B cell (primary cell): ENCODE measurements at regions not wholly inside any gene's neighbourhood (a gene's known extent, or its start where the extent isn't known, plus 50 kb on each side); places are given as distances from the start of the nearest gene placed in this dataset.
"Not testable (repeated sequence)": the region's sequence is repeated elsewhere in the genome, so short reads cannot be mapped to it uniquely, and the experiment has no call there.

Experiments used
- ATAC-seq: fragments of 200-7000 bp; cut with Tn5 transposase; one replicate; pipeline ENCODE4 v1.10.0; 2021; ENCODE audit warnings: low read depth, mild to moderate bottlenecking, moderate number of reproducible peaks, moderate library complexity
- CTCF ChIA-PET: fragments of 350-600 bp; sonication (Branson Sonifier 250); formaldehyde crosslinking; loops from one replicate; lab custom pipeline; 2021; ENCODE audit warnings: antibody characterized with exemption, inconsistent platforms; lab: Charles Lee
- POLR2A ChIA-PET: fragments of 350-600 bp; sonication (Branson Sonifier 250); formaldehyde crosslinking; loops from one replicate; lab custom pipeline; 2021; ENCODE audit warnings: antibody characterized with exemption; lab: Charles Lee
- DNase-seq: peaks from one replicate; pipeline ENCODE4 v3.0.0; 2013
- H2AFZ ChIP-seq: 2 replicates; pipeline ENCODE4 v1.6.1; 2012; ENCODE audit warnings: mild to moderate bottlenecking, low read depth, low read length; ENCODE audit not compliant: insufficient read depth, poor library complexity, severe bottlenecking
- H3K27ac ChIP-seq, 2 donors: 1 replicate in 1 of 2; 2 replicates in 1 of 2; pipeline ENCODE4 v1.5.1; 2012 to 2013; ENCODE audit warnings: low read length in 2 of 2, mild to moderate bottlenecking in 2 of 2, moderate library complexity in 1 of 2
- H3K27me3 ChIP-seq, 4 experiments: fragments of 200-600 bp in 1 of 4; sonication (generic) in 1 of 4; replicated peaks in 1 of 4; 1 replicate in 2 of 4; 2 replicates in 2 of 4; pipeline versions ENCODE4 v1.6.1 to v1.7.0; 2013 to 2016; ENCODE audit warnings: low read length in 3 of 4, mild to moderate bottlenecking in 2 of 4, mixed read lengths in 1 of 4, moderate library complexity in 1 of 4; ENCODE audit not compliant: insufficient read depth in 4 of 4, control insufficient read depth in 3 of 4; ENCODE audit errors: control extremely low read depth in 1 of 4
- H3K36me3 ChIP-seq, 2 experiments: replicated peaks in 1 of 2; 1 replicate in 1 of 2; 2 replicates in 1 of 2; pipeline versions ENCODE4 v1.6.1 to v1.7.1; 2013; ENCODE audit warnings: low read length in 1 of 2; ENCODE audit not compliant: insufficient read depth in 2 of 2, control insufficient read depth in 1 of 2; ENCODE audit errors: control extremely low read depth in 1 of 2, extremely low read depth in 1 of 2
- H3K4me1 ChIP-seq, 2 donors: fragments of 200-600 bp in 1 of 2; sonication (generic) in 1 of 2; 1 replicate in 1 of 2; 2 replicates in 1 of 2; pipeline versions ENCODE4 v1.5.1 to v1.6.1; 2013 to 2017; ENCODE audit warnings: low read length in 2 of 2; ENCODE audit not compliant: control insufficient read depth in 2 of 2, insufficient read depth in 2 of 2
- H3K4me2 ChIP-seq: replicated peaks from 2 replicates; pipeline ENCODE3; 2012; ENCODE audit warnings: mild to moderate bottlenecking, low read depth, low read length; ENCODE audit not compliant: poor library complexity, severe bottlenecking
- H3K4me3 ChIP-seq, 5 experiments: fragments of 200-600 bp in 1 of 5; sonication (generic) in 1 of 5; 1 replicate in 3 of 5; 2 replicates in 2 of 5; pipeline versions ENCODE4 v1.5.1 to v1.7.0; 2011 to 2016; ENCODE audit warnings: low read length in 4 of 5, mild to moderate bottlenecking in 4 of 5, low read depth in 2 of 5, control low read depth in 1 of 5, moderate library complexity in 1 of 5; ENCODE audit not compliant: insufficient read depth in 1 of 5; ENCODE audit errors: control extremely low read depth in 1 of 5, extremely low read depth in 1 of 5
- H3K79me2 ChIP-seq: fragments of 200-600 bp; sonication (generic); one replicate; pipeline ENCODE4 v1.6.0; 2016; ENCODE audit warnings: low read length; ENCODE audit not compliant: control insufficient read depth, insufficient read depth
- H3K9ac ChIP-seq: fragments of 200-600 bp; sonication (generic); 2 replicates; pipeline ENCODE4 v1.6.1; 2017; ENCODE audit warnings: mild to moderate bottlenecking, low read length, moderate library complexity
- H3K9me3 ChIP-seq, 3 donors: one replicate each; pipeline versions ENCODE4 v1.6.1 to v1.7.1; 2013; ENCODE audit warnings: low read length in 2 of 3; ENCODE audit not compliant: control insufficient read depth in 2 of 3, insufficient read depth in 1 of 3; ENCODE audit errors: control extremely low read depth in 1 of 3
- H4K20me1 ChIP-seq: 2 replicates; pipeline ENCODE4 v1.6.0; 2012; ENCODE audit warnings: mild to moderate bottlenecking, low read length; ENCODE audit not compliant: insufficient read depth, control insufficient read depth, poor library complexity, severe bottlenecking
- H3K27ac Mint-ChIP-seq: one replicate; pipeline ENCODE4 v1.8.0; 2021; ENCODE audit warnings: mixed read lengths
- H3K27me3 Mint-ChIP-seq: one replicate; pipeline ENCODE4 v1.8.0; 2021; ENCODE audit warnings: mixed read lengths
- H3K4me1 Mint-ChIP-seq: one replicate; pipeline ENCODE4 v1.8.0; 2021; ENCODE audit warnings: mixed read lengths
- H3K4me3 Mint-ChIP-seq: one replicate; pipeline ENCODE4 v1.8.0; 2021; ENCODE audit warnings: mixed read lengths
- H3K9me3 Mint-ChIP-seq: one replicate; pipeline ENCODE4 v1.8.0; 2022; ENCODE audit warnings: mixed read lengths; ENCODE audit not compliant: insufficient read depth
- CTCF ChIP-seq: fragments of 200-600 bp; IDR thresholded peaks from one replicate; pipeline ENCODE4 v1.8.0; 2022; ENCODE audit warnings: antibody characterized with exemption, mild to moderate bottlenecking
- EZH2 ChIP-seq: IDR thresholded peaks from 2 replicates; pipeline ENCODE4 v1.6.1; 2012; ENCODE audit warnings: borderline replicate concordance, low read depth, mild to moderate bottlenecking, moderate library complexity, low read length; ENCODE audit not compliant: insufficient read depth, poor library complexity, severe bottlenecking
- WGBS: methylation state at CpG from one replicate; pipeline ENCODE4 v1.1.5; 2013; ENCODE audit warnings: missing lambda C conversion rate; ENCODE audit not compliant: insufficient coverage; 5-methylcytosine and 5-hydroxymethylcytosine counted together
- intact Hi-C: fragments of 100-400 bp; cut with micrococcal nuclease; formaldehyde crosslinking; loops from one replicate; pipeline ENCODE4 v1.10.0; 2022

DNA sequence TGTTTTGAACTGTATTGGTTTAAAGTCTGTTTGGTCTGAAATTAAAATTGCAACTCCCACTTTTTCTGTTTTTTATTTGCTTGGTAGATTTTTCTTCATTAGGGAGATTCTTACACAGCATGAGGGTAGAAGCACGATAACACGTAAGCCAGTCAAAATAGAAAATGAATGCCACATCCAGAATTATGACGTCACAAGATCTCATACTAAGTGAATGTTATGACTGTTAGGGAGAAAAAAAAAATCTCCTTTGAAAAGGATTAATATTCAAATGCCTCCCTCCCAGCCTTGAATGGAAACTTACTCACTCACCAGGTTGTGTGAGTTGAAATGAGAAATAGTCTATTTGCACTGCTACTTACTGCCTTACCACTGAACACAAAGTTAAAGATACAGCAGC is 670.8 kb downstream of the TFAP2A start:
- intact Hi-C loops, result no loop called here
- Histone ChIP-seq H4K20me1 (no peaks in the 10 kb centered on the region), H3K79me2 (no peaks in the 10 kb centered on the region), H3K4me3 (no peak overlapping the region), H3K9me3 (no peaks in the 10 kb centered on the region), H3K4me2 (no peak overlapping the region), H3K27ac (no peak overlapping the region), H3K4me1 (no peaks in the 10 kb centered on the region), H2AFZ (no peak overlapping the region), H3K9ac (no peak overlapping the region), H3K27me3 (no peaks in the 10 kb centered on the region), H3K36me3 (no peaks in the 10 kb centered on the region)
- H3K9me3 Mint-ChIP-seq, result peaks cover 4% of the 10 kb centered on the region
- no CpG with 5 or more reads among the region's 3 CpGs for WGBS
- H3K4me1 Mint-ChIP-seq, result no peaks in the 10 kb centered on the region
- H3K4me3 Mint-ChIP-seq, result no peak overlapping the region
- H3K27ac Mint-ChIP-seq, result no peak overlapping the region
- ChIA-PET CTCF (no interaction called here), POLR2A (no interaction called here)
- DNase-seq (no peak), ATAC-seq (no peak)
- H3K27me3 Mint-ChIP-seq, result no peaks in the 10 kb centered on the region
- no peak for TF ChIP-seq EZH2
- no peak for TF ChIP-seq CTCF

DNA sequence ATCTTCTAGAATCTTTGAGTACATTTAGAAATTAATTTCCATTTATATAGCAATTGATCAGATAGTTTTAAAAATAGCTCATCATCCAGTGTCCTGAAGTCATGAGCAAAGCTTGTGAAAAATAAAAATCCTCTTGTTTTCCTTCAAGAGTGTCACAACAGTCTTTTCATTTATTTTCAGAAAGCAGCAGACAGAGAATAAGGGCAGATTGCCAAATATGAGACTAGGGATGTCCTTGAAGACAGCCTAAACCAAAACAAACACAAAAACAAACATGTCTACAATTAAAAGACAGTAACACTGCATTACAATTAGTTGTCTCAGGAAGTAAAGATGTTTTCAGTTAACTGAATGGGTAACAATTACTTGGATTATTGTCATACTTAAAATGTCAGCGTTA is 682.8 kb downstream of the TFAP2A start:
- Histone ChIP-seq H3K9ac (no peak overlapping the region), H3K27me3 (no peaks in the 10 kb centered on the region), H2AFZ (no peak overlapping the region), H3K9me3 (no peaks in the 10 kb centered on the region), H3K27ac (no peak overlapping the region), H3K4me1 (no peaks in the 10 kb centered on the region), H3K4me3 (no peak overlapping the region), H3K4me2 (no peak overlapping the region), H4K20me1 (no peaks in the 10 kb centered on the region), H3K79me2 (no peaks in the 10 kb centered on the region), H3K36me3 (no peaks in the 10 kb centered on the region)
- Mint-ChIP-seq H3K4me1 (no peaks in the 10 kb centered on the region), H3K4me3 (no peak overlapping the region), H3K9me3 (peaks cover 7% of the 10 kb centered on the region), H3K27ac (no peak overlapping the region), H3K27me3 (no peaks in the 10 kb centered on the region)
- POLR2A ChIA-PET, result no interaction called here
- intact Hi-C loops, result no loop called here
- DNase-seq, result no peak
- no peak for ATAC-seq
- CTCF ChIA-PET, result no interaction called here
- no peak for TF ChIP-seq CTCF
- no peak for TF ChIP-seq EZH2
- WGBS, result no CpG with 5 or more reads among the region's 1 CpG

- H3K4me1 Mint-ChIP-seq, ATAC-seq, H3K27me3 Mint-ChIP-seq, H3K4me3 ChIP-seq, H3K4me3 Mint-ChIP-seq, H3K79me2 ChIP-seq, H3K9ac ChIP-seq, H3K27ac ChIP-seq, H3K9me3 Mint-ChIP-seq, H2AFZ ChIP-seq, CTCF ChIA-PET, H4K20me1 ChIP-seq, H3K4me1 ChIP-seq, H3K27ac Mint-ChIP-seq, H3K27me3 ChIP-seq, H3K9me3 ChIP-seq, DNase-seq, H3K4me2 ChIP-seq, H3K36me3 ChIP-seq, POLR2A ChIA-PET, intact Hi-C loops: not testable (repeated sequence)
- WGBS, result 33% methylated on average over 1 of the region's 3 CpGs
Observed at GRCh38 chr6:9725776-9726175, 689.1 kb downstream of the TFAP2A start.
